Stimulated activated CD8-positive, alpha-beta memory T cell treated with anti-CD3 and anti-CD28 coated beads, Interleukin-2, amount 100 ng/mL, for 48 hours (primary cell): ENCODE measurements at regions not wholly inside any gene's neighbourhood (a gene's known extent, or its start where the extent isn't known, plus 50 kb on each side); places are given as distances from the start of the nearest gene placed in this dataset.

Source experiments
- DNase-seq, 2 donors: peaks; one replicate each; pipeline ENCODE4 v3.0.0-alpha.2; 2020; ENCODE audit warnings: low read depth in 2 of 2

DNA sequence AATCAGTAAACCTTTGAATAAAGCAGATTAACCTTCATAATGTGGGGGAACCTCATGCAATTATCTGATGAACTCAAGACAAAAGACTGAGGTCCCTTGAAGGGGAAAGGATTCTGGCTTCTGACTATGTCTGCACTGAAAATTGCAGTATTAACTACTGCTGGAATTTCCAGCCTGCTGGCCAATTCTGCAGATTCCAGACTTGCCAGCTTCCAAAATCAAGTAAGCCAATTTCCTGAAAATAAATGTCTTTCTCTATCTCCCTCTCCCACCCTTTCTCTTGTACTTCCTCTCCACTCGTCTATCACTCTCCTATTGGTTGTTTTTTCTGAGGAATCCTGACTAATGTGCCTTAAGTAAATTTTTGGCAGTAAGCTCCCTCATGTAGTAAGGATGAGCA is 1479.9 kb upstream of the PRR20A start:
- DNase-seq, result no peak

DNA sequence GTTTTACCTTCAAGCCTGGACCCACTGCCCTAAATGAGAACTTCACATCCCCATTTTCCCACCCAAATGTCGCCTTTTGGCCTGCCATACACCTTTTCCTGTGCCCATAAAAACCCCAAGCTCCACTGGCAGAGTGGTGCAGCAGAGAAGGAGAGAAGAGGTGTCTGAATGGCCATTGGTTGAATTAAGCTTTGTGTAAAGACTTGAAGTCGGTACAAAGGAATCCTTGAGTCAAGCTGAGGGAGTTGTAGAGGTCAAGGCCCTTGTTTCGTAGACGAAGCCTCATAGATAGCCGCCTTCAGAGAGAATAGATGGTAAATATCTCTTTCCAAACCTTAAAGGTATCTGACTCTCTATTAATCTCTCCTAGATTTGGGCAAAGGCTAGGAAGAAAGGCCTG is 1479.2 kb upstream of the PRR20A start:
- no peak for DNase-seq

GRCh38 chr13:55664178-55664577 is 1476.5 kb upstream of the PRR20A start:
- DNase-seq, result no peak

DNA sequence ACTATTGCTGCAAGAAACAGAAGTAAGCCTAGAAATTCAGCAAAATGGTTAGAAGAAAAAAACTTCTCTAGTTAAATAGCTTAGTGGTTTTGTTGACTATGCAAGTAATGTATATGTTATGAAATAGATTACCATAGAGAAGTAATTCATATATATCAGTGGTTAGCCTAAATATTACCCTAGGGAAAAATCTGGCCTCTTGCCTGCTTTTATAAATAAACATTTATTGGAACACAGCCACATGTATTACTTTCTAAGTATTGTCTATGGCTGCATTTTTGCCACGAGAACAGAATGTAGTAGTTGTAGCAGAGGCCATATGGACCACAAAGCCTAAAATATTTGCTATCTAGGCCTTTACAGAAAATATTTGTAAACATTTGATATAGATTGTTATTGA is 1471.7 kb upstream of the PRR20A start:
- no peak for DNase-seq

DNA sequence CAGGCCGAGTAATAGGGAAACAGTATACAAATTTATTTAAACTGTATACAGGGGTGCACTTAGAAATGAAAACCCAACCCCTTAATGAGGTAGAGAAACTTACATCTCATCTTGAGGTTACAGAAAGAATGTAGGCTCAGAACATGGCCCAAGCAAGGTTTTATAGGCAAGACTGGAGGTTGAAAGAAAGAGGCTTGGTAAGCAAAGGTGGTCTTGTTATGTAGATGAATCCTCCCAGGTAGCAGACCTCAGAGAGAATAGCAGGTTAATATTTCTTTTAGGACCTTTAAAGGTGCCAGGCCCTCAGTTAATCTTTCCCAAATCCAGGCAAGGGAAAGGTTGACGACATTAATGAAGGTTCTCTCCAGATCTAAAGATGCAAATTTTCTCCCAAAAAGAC is 1466.8 kb upstream of the PRR20A start:
- no peak for DNase-seq

GRCh38 chr13:55682776-55683175 is 1457.9 kb upstream of the PRR20A start:
- no peak for DNase-seq

DNA sequence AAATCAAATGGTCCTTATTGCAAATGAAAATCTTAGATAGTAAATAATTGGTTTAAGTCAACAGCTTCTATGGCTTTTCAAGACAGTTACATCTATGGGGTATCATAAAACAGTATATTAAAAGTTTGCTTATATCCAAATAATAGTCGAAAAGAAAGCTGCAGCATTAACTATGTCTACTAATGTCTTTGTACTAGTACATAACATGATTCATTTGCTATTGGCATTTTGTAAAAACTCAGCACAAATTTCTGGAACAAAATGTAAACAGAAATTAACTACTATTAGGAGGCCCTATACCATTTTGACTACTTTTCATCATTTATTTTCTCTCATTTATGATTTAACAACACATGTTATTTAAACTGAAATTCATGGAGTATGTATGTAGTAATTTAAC is 1435.2 kb upstream of the PRR20A start:
- no peak for DNase-seq

DNA sequence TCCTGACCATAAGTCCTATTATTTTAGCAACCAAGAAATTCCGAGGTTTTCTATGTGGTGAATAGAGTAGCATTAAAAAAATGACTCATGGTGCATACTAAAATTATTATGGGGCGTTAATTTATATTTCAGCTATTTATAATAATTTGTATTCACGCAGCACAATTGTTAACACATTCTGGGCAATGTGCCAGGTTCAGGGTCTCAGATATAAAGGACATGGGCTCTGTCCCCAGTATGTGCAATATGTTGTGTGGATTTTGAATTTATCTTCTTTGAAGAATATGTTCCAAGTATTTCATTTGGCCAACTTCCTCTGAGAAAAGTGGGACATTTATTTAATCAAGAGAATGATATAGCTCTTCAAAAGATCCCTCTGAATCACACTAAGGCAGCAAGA is 1434.7 kb upstream of the PRR20A start:
- no peak for DNase-seq

DNA sequence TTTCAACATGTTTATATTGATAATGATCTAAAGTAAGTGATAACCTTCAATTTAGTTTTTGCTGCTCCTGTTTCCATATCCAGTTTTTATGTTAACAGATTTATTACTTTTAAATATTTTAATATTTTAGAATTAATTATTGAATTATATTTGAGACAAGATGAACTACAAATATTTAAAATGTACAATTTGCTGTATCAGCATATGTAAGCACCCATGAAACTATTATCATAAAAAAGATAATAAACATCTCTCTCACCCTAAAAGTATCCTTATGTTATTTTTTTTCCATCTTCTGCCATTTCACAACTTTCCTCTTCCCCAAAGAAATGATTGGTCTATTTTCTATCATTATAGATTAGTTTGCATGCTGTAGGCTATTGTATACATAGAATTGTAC is 1426.6 kb upstream of the PRR20A start:
- DNase-seq, result no peak

- DNase-seq, result no peak
Observed at GRCh38 chr13:55727683-55728082, 1413.0 kb upstream of the PRR20A start.

DNA sequence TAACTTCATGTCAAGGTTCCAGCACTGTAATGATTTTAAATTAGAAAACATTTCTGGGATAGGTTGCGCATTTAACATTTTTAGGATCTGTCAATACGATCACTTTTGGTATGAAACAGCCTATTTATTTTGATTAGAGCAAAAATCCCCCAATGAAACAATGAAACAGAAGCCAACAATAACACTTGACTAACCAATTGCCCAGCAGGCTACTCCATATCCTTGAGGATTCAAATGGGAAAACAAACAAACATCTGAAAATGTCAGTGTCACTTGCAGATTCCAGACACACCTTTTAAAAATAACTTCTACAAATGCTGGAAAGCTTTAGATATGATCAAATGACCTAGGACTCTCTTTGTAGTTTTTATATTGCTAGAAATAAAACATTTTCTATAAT is 1412.5 kb upstream of the PRR20A start:
- no peak for DNase-seq

DNA sequence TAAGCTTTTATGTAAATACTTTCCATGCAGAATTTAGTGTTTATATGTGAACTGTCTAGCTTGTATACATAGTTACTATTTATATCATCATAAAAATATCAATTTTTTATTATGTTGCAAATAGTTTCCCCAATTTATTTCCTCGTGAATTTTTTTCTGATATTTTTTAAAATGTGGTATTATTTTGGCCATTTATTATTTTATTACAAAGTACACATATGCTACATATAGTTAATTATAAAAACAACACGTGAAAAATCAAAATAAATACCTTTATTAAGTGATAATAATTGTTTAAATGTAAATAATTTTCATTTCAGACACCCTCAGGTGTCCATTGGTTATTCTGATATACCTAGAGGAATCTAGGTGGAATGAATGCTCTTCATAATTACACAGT is 1394.9 kb upstream of the PRR20A start:
- no peak for DNase-seq

- no peak for DNase-seq
Observed at GRCh38 chr13:55761986-55762385, 1378.7 kb upstream of the PRR20A start.

DNA sequence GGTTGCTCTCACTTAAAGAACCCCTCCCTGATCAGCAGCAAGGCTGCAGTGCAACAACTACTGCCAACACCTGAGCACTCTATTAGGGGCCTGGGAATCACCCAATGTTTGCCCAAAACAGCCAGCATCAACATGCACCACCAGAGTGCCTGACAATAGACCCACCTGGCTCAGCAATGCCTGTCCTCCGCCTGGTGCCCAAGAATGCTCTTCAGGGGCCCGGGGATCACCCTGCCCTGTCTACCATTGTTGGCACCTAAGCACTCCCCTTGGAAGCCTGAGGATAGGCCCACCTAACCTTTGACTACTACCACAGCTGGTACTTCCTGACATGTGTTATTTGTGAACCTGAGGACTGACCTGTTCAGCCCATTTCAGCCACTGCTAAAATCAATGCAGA is 1363.1 kb upstream of the PRR20A start:
- DNase-seq, result no peak

DNA sequence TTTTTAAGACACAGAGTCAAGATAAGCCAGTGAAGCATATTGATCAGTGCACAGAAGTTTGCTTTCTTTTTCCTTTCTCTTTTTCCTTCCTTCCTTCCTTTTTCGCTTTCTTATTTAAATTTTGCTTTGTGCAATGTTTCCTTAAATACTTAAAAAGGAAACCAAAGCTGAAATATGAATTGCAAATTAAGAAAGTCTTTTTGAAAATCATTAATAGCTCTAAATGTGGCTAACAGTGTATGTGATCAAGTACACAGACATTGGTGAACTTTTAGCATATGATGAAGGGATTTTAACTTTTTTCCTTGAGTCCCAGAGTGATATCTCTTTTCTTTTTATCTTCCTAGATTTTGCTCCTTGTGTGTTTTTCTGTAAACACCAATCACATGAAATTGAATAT is 1356.9 kb upstream of the PRR20A start:
- DNase-seq, result no peak

GRCh38 chr13:55788548-55788947 is 1352.2 kb upstream of the PRR20A start:
- no peak for DNase-seq

DNA sequence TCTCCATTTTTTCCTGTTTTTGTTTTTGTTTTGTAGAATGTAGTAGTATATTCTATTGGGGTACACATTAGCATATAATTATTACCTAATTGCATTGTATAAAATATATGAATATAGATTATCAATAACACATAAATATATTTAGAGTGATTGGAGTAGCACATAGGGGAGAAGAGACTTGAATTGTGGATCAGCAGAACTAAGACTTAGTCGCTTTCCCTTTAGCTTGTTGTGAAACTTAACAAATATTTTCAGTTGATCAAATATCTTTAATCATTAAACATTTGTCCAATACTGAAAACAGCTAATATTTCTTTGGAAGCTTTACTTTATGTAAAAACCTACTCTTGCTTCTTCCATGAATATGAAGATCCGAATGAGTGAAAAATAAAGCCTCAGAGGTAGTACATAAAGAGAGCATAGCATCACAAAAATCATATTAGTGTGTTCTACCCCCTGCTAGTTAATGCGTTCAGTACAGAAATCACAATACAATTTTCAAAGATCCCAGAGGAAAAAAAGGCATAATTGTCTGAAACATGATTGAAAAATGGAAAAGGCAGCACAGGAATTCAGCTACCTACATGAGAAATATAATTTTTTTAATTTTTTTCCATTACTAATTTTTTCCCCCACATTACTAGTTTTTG is 1348.0 kb upstream of the PRR20A start:
- no peak for DNase-seq

DNA sequence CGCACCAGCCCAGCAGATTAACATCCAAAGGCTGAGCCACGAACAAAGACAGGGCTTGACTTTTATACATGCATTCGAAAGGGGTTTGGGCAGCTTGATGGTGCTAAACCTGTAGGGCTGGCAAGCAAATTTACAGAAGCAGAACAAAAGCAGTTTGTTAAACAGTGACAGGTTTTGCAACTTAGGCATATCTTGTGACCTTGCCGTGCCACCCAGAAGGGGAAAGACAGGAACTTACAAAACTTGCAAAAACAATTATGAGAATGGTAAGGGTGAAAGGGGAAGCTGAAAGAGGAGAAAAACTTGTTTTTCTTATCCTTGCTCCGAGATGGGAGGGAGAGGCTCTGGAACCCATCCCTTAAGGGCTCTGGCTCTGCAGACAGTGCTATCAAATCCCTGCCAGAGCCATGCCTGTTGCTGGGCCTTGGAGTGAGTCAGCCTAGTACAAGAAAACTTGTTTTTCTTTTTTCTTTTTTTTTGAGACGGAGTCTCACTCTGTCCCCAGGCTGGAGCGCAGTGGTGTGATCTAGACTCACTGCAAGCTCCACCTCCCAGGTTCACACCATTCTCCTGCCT is 1325.2 kb upstream of the PRR20A start:
- DNase-seq, result no peak

GRCh38 chr13:55816976-55817601 is 1323.6 kb upstream of the PRR20A start:
- no peak for DNase-seq

- DNase-seq, result no peak
Observed at GRCh38 chr13:55820817-55821216, 1319.9 kb upstream of the PRR20A start.

DNA sequence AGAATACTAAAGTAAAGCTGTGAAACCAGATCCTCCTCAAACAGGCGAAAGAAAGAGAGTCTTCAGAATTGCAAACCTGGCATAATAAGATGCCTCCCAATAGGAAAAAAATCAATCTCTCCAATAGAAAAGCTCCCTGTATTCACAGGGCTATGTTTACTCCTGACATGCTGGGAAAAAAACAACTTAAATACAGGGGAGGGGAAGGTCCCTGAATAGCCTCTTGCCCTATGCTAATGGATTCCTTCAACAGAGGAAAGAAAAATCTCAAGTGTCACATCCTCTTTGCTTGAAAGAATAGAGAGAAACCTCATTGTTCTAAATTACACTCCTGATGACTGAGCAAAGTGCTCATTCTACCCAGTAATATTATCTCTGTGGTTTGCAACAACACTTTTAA is 1271.1 kb upstream of the PRR20A start:
- no peak for DNase-seq

GRCh38 chr13:55887561-55887960 is 1253.2 kb upstream of the PRR20A start:
- DNase-seq, result no peak

DNA sequence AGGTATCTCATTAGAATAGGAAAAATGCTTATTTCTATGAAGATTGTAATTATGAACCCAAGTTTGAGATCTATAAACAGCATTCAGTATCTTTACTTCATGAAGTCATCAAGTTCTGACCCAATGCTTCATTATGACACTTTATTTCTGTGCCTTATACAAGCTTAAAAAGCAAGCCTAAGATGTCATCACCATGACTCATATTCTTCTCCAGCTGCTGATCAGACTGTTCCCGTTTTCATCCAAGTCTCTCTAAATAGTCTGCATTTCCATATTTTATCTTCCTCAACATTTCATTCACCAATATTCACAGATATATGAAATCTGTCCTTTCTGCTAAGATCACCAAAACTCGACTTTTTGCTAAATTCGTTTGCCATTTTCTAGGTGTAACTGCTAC is 1247.2 kb upstream of the PRR20A start:
- no peak for DNase-seq

GRCh38 chr13:55937180-55937579 is 1203.5 kb upstream of the PRR20A start:
- no peak for DNase-seq
